GM23338 (cell line): ENCODE measurements at regions not wholly inside any gene's neighbourhood (a gene's known extent, or its start where the extent isn't known, plus 50 kb on each side); places are given as distances from the start of the nearest gene placed in this dataset.

Experiments used
- ATAC-seq: fragments of 200-7000 bp; cut with Tn5 transposase; 3 replicates; pipeline ENCODE4 v1.9.1; 2020
- DNase-seq: peaks from one replicate; pipeline ENCODE4 v3.0.0-alpha.2; 2015; ENCODE audit warnings: low spot score
- H2AFZ ChIP-seq: fragments of 200-600 bp; sonication (generic); 2 replicates; pipeline ENCODE4 v1.8.0; 2016; ENCODE audit warnings: antibody characterized with exemption, mild to moderate bottlenecking, moderate library complexity
- H3F3A ChIP-seq: fragments of 200-600 bp; sonication (generic); replicated peaks from 2 replicates; pipeline ENCODE4 v1.8.0; 2017; ENCODE audit warnings: antibody characterized with exemption, mixed run types, low read depth
- H3K27ac ChIP-seq: fragments of 200-600 bp; sonication (generic); 2 replicates; pipeline ENCODE4 v1.6.1; 2016; ENCODE audit warnings: low read depth
- H3K27me3 ChIP-seq: fragments of 200-600 bp; sonication (generic); 2 replicates; pipeline ENCODE4 v1.8.0; 2016; ENCODE audit warnings: mild to moderate bottlenecking, mixed run types, moderate library complexity; ENCODE audit not compliant: insufficient read depth
- H3K36me3 ChIP-seq: fragments of 200-600 bp; sonication (generic); 2 replicates; pipeline ENCODE4 v1.8.0; 2016; ENCODE audit warnings: mild to moderate bottlenecking; ENCODE audit not compliant: insufficient read depth
- H3K4me1 ChIP-seq: fragments of 200-600 bp; sonication (generic); 2 replicates; pipeline ENCODE4 v1.8.0; 2016; ENCODE audit warnings: mild to moderate bottlenecking, moderate library complexity; ENCODE audit not compliant: insufficient read depth
- H3K4me2 ChIP-seq: fragments of 200-600 bp; sonication (generic); 2 replicates; pipeline ENCODE4 v1.7.1; 2017; ENCODE audit warnings: mixed run types
- H3K4me3 ChIP-seq: fragments of 200-600 bp; sonication (generic); 2 replicates; pipeline ENCODE4 v1.6.1; 2016; ENCODE audit warnings: mixed run types
- H3K79me2 ChIP-seq: fragments of 200-600 bp; sonication (generic); replicated peaks from 2 replicates; pipeline ENCODE4 v1.8.0; 2017; ENCODE audit warnings: mild to moderate bottlenecking; ENCODE audit not compliant: insufficient read depth
- H3K9me2 ChIP-seq: fragments of 200-600 bp; sonication (generic); 2 replicates; pipeline ENCODE4 v1.8.0; 2017; ENCODE audit not compliant: insufficient read depth
- H4K20me1 ChIP-seq: fragments of 200-600 bp; sonication (generic); replicated peaks from 2 replicates; pipeline ENCODE4 v1.8.0; 2017; ENCODE audit warnings: mild to moderate bottlenecking; ENCODE audit not compliant: insufficient read depth
- H3K27ac Mint-ChIP-seq: 2 replicates; pipeline ENCODE4 v1.8.0; 2020; ENCODE audit warnings: inconsistent platforms, mild to moderate bottlenecking, moderate library complexity, mixed read lengths
- H3K27me3 Mint-ChIP-seq: 3 replicates; pipeline ENCODE4 v1.8.0; 2022; ENCODE audit warnings: low read depth, mild to moderate bottlenecking, moderate library complexity, mixed read lengths, inconsistent platforms; ENCODE audit not compliant: insufficient read depth, poor library complexity
- H3K36me3 Mint-ChIP-seq: 3 replicates; pipeline ENCODE4 v1.8.0; 2021; ENCODE audit warnings: low read depth, mild to moderate bottlenecking, inconsistent platforms, moderate library complexity, mixed read lengths
- H3K4me1 Mint-ChIP-seq: 3 replicates; pipeline ENCODE4 v1.8.0; 2020; ENCODE audit warnings: mild to moderate bottlenecking, inconsistent platforms, mixed read lengths
- H3K4me3 Mint-ChIP-seq: 3 replicates; pipeline ENCODE4 v1.8.0; 2021; ENCODE audit warnings: moderate library complexity, mild to moderate bottlenecking, inconsistent platforms, mixed read lengths
- H3K9me3 Mint-ChIP-seq: 3 replicates; pipeline ENCODE4 v1.8.0; 2020; ENCODE audit warnings: moderate library complexity, mild to moderate bottlenecking, inconsistent platforms, mixed read lengths
- CREB1 ChIP-seq: fragments of 250-450 bp; sonication (Bioruptor Pico); IDR thresholded peaks from 2 replicates; pipeline ENCODE4 v1.5.0; 2020; ENCODE audit warnings: low read depth, mild to moderate bottlenecking, moderate library complexity
- CTCF ChIP-seq, 2 experiments: fragments of 200-600 bp in 1 of 2; sonication (generic) in 1 of 2; conservative IDR thresholded peaks; 2 replicates each; pipeline versions ENCODE4 v1.5.1 to v1.6.1; 2016 to 2017; ENCODE audit warnings: antibody characterized with exemption in 2 of 2, low read depth in 2 of 2, mild to moderate bottlenecking in 2 of 2, moderate library complexity in 1 of 2
- ZNF114 ChIP-seq: fragments of 250-450 bp; sonication (Bioruptor Pico); IDR thresholded peaks from 2 replicates; pipeline ENCODE4 v1.5.0; 2020; ENCODE audit warnings: mild to moderate bottlenecking, moderate library complexity
- ZNF331 ChIP-seq: fragments of 250-450 bp; sonication (Bioruptor Pico); IDR thresholded peaks from 2 replicates; pipeline ENCODE4 v1.5.0; 2020; ENCODE audit warnings: low read depth, mild to moderate bottlenecking, moderate library complexity
- ZNF462 ChIP-seq: fragments of 250-450 bp; sonication (Bioruptor Pico); IDR thresholded peaks from 2 replicates; pipeline ENCODE4 v1.5.0; 2020; ENCODE audit warnings: mild to moderate bottlenecking, moderate library complexity
- TF ChIP-seq, protein P1 (sequence below): IDR thresholded peaks from one replicate; pipeline ENCODE4 v1.6.1; 2018; ENCODE audit warnings: antibody characterized with exemption; ENCODE audit not compliant: unreplicated experiment

DNA sequence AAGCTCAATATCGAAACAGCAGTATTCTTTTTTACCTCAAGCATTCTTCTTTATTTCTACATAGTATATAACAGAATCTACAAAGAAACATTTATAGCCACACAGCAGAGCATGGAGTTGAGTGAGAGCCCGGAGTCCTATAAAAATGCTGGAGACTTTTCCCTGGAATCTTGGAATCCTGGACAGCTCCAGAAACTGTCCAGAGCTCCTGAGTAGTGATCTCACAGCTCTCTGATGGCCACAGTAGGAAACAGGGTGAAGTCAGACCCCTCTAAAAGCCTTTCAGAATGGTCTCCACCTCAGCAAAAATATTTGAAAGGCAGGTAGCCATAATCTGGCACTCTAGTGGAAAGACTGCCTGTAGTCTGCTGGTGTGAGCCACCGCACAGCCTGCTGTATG lies 149.3 kb upstream of the STXBP5 start (continued):
- no peak for TF ChIP-seq CTCF (conservative IDR thresholded peaks at IDR 0.05; ENCODE audit: low read depth in 2 of 2)
- no peak for TF ChIP-seq ZNF114 (CRISPR knock-in tag)
- no peak for TF ChIP-seq CREB1
- TF ChIP-seq, protein P1, sequence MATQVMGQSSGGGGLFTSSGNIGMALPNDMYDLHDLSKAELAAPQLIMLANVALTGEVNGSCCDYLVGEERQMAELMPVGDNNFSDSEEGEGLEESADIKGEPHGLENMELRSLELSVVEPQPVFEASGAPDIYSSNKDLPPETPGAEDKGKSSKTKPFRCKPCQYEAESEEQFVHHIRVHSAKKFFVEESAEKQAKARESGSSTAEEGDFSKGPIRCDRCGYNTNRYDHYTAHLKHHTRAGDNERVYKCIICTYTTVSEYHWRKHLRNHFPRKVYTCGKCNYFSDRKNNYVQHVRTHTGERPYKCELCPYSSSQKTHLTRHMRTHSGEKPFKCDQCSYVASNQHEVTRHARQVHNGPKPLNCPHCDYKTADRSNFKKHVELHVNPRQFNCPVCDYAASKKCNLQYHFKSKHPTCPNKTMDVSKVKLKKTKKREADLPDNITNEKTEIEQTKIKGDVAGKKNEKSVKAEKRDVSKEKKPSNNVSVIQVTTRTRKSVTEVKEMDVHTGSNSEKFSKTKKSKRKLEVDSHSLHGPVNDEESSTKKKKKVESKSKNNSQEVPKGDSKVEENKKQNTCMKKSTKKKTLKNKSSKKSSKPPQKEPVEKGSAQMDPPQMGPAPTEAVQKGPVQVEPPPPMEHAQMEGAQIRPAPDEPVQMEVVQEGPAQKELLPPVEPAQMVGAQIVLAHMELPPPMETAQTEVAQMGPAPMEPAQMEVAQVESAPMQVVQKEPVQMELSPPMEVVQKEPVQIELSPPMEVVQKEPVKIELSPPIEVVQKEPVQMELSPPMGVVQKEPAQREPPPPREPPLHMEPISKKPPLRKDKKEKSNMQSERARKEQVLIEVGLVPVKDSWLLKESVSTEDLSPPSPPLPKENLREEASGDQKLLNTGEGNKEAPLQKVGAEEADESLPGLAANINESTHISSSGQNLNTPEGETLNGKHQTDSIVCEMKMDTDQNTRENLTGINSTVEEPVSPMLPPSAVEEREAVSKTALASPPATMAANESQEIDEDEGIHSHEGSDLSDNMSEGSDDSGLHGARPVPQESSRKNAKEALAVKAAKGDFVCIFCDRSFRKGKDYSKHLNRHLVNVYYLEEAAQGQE = no peak
- TF ChIP-seq ZNF331 (CRISPR knock-in tag) = no peak

GRCh38 chr6:147055821-147056392 lies 148.3 kb upstream of the STXBP5 start:
- Histone ChIP-seq H2AFZ (peak overlapping the region; percentile 73; the same call in 1 of the 2 replicates), H3K36me3 (no peaks in the 10 kb centered on the region), H3K9me2 (peaks cover 9% of the 10 kb centered on the region), H3K4me2 (peak overlapping the region; percentile 41; the same call in 1 of the 2 replicates), H3K79me2 (no peaks in the 10 kb centered on the region), H4K20me1 (no peaks in the 10 kb centered on the region), H3K4me3 (no peak overlapping the region), H3F3A (no peaks in the 10 kb centered on the region), H3K27ac (no peak overlapping the region), H3K4me1 (peaks cover 11% of the 10 kb centered on the region), H3K27me3 (no peaks in the 10 kb centered on the region)
- Mint-ChIP-seq H3K36me3 (no peaks in the 10 kb centered on the region), H3K4me3 (no peak overlapping the region), H3K27ac (0 out of 2 replicates have a peak overlapping the region, but pooled peaks have one; percentile 53), H3K9me3 (no peaks in the 10 kb centered on the region; the same call in 2 of the 3 replicates), H3K27me3 (no peaks in the 10 kb centered on the region), H3K4me1 (peaks cover 33% of the 10 kb centered on the region)
- no peak for TF ChIP-seq ZNF462 (CRISPR knock-in tag)
- TF ChIP-seq ZNF114 (CRISPR knock-in tag) = no peak
- ATAC-seq (no peak), DNase-seq (no peak)
